Trophoblast cell (in vitro differentiated cells and primary cell): ENCODE measurements at regions not wholly inside any gene's neighbourhood (a gene's known extent, or its start where the extent isn't known, plus 50 kb on each side); places are given as distances from the start of the nearest gene placed in this dataset.

Source experiments
- DNase-seq, 2 donors: peaks; one replicate each; pipeline ENCODE4 v3.0.0-alpha.2; 2016
- H2AFZ ChIP-seq: 2 replicates; pipeline ENCODE4 v1.6.1; 2013; ENCODE audit warnings: low read length, moderate library complexity, mild to moderate bottlenecking; ENCODE audit not compliant: insufficient read depth, poor library complexity
- H2AK5ac ChIP-seq: 2 replicates; pipeline ENCODE4 v1.6.1; 2013; ENCODE audit warnings: mild to moderate bottlenecking, low read length
- H2BK120ac ChIP-seq: 2 replicates; pipeline ENCODE4 v1.6.1; 2013; ENCODE audit warnings: low read length, mild to moderate bottlenecking, moderate library complexity; ENCODE audit not compliant: insufficient read depth, poor library complexity
- H2BK12ac ChIP-seq: 2 replicates; pipeline ENCODE4 v1.6.1; 2013; ENCODE audit warnings: mild to moderate bottlenecking, low read length, moderate library complexity
- H2BK5ac ChIP-seq: 2 replicates; pipeline ENCODE4 v1.6.1; 2013; ENCODE audit warnings: low read length, low read depth, moderate library complexity, mild to moderate bottlenecking; ENCODE audit not compliant: poor library complexity
- H3K14ac ChIP-seq: 2 replicates; pipeline ENCODE4 v1.6.1; 2013; ENCODE audit warnings: mild to moderate bottlenecking, low read length
- H3K18ac ChIP-seq: 2 replicates; pipeline ENCODE4 v1.6.1; 2013; ENCODE audit warnings: mild to moderate bottlenecking, low read length
- H3K23ac ChIP-seq: 2 replicates; pipeline ENCODE4 v1.6.1; 2013; ENCODE audit warnings: low read length
- H3K27ac ChIP-seq: 2 replicates; pipeline ENCODE4 v1.5.1; 2013; ENCODE audit warnings: low read depth, mild to moderate bottlenecking, inconsistent platforms, low read length, moderate library complexity
- H3K27me3 ChIP-seq: 2 replicates; pipeline ENCODE4 v1.6.1; 2013; ENCODE audit warnings: inconsistent platforms, mild to moderate bottlenecking, low read length, moderate library complexity; ENCODE audit not compliant: insufficient read depth
- H3K36me3 ChIP-seq, 2 experiments: 1 replicate in 1 of 2; 2 replicates in 1 of 2; pipeline ENCODE4 v1.6.1; 2013; ENCODE audit warnings: low read length in 2 of 2, mild to moderate bottlenecking in 2 of 2, moderate library complexity in 1 of 2; ENCODE audit not compliant: insufficient read depth in 2 of 2, control insufficient read depth in 1 of 2
- H3K4ac ChIP-seq: 2 replicates; pipeline ENCODE4 v1.6.1; 2013; ENCODE audit warnings: low read depth, mild to moderate bottlenecking, low read length, moderate library complexity
- H3K4me1 ChIP-seq, 2 experiments: 1 replicate in 1 of 2; 2 replicates in 1 of 2; pipeline ENCODE4 v1.6.1; 2013; ENCODE audit warnings: low read length in 2 of 2, mild to moderate bottlenecking in 2 of 2, moderate library complexity in 1 of 2; ENCODE audit not compliant: insufficient read depth in 2 of 2, control insufficient read depth in 1 of 2
- H3K4me2 ChIP-seq: 2 replicates; pipeline ENCODE4 v1.6.1; 2013; ENCODE audit warnings: inconsistent platforms, mild to moderate bottlenecking, low read length, moderate library complexity
- H3K4me3 ChIP-seq: 2 replicates; pipeline ENCODE4 v1.5.1; 2013; ENCODE audit warnings: mild to moderate bottlenecking, low read depth, low read length, inconsistent platforms
- H3K79me1 ChIP-seq: one replicate; pipeline ENCODE4 v1.6.1; 2013; ENCODE audit warnings: low read length
- H3K79me2 ChIP-seq: 2 replicates; pipeline ENCODE4 v1.6.1; 2013; ENCODE audit warnings: low read length, mild to moderate bottlenecking; ENCODE audit not compliant: control insufficient read depth, insufficient read depth, poor library complexity
- H3K9ac ChIP-seq: 2 replicates; pipeline ENCODE4 v1.6.1; 2013; ENCODE audit warnings: mild to moderate bottlenecking, low read length
- H3K9me3 ChIP-seq: 2 replicates; pipeline ENCODE4 v1.6.1; 2013; ENCODE audit warnings: low read depth, mild to moderate bottlenecking, control low read depth, inconsistent platforms, low read length; ENCODE audit not compliant: insufficient read depth
- H4K12ac ChIP-seq: 2 replicates; pipeline ENCODE4 v1.6.1; 2013; ENCODE audit warnings: low read depth, mild to moderate bottlenecking, low read length, moderate library complexity
- H4K8ac ChIP-seq: 2 replicates; pipeline ENCODE4 v1.6.1; 2013; ENCODE audit warnings: low read depth, mild to moderate bottlenecking, low read length, moderate library complexity
- H4K91ac ChIP-seq: one replicate; pipeline ENCODE4 v1.6.1; 2013; ENCODE audit warnings: low read depth, mild to moderate bottlenecking, low read length, moderate library complexity
- WGBS: extraction: QIAGEN DNeasy Blood & Tissue Kit; methylation state at CpG from one replicate; pipeline ENCODE4 v1.1.7; 2013; ENCODE audit warnings: missing lambda C conversion rate; ENCODE audit not compliant: insufficient read length, insufficient coverage; ENCODE audit errors: extremely low coverage; 5-methylcytosine and 5-hydroxymethylcytosine counted together

GRCh38 chr1:25137106-25137505, 95.2 kb downstream of the SYF2 start:
- Histone ChIP-seq H4K12ac (no peak overlapping the region), H2AFZ (no peak overlapping the region), H3K9me3 (peaks cover 1% of the 10 kb centered on the region), H3K4me1 (no peaks in the 10 kb centered on the region), H2BK120ac (no peak overlapping the region), H3K4me3 (no peak overlapping the region), H2AK5ac (no peak overlapping the region), H3K9ac (no peak overlapping the region), H4K91ac (no peak overlapping the region), H3K4me2 (no peak overlapping the region), H2BK12ac (no peak overlapping the region), H3K79me1 (no peaks in the 10 kb centered on the region), H3K14ac (no peak overlapping the region), H3K36me3 (no peaks in the 10 kb centered on the region), H2BK5ac (no peak overlapping the region), H4K8ac (no peak overlapping the region), H3K27ac (no peak overlapping the region), H3K79me2 (no peaks in the 10 kb centered on the region), H3K18ac (no peak overlapping the region), H3K4ac (no peak overlapping the region), H3K27me3 (no peaks in the 10 kb centered on the region), H3K23ac (no peak overlapping the region)
- DNase-seq: no peak
- no CpG with 5 or more reads among the region's 1 CpG for WGBS

GRCh38 chr1:25135909-25136308, 96.4 kb downstream of the SYF2 start:
- no peak overlapping the region for H3K9ac ChIP-seq
- no CpG with 5 or more reads among the region's 8 CpGs for WGBS
- no peak for DNase-seq
- H4K8ac ChIP-seq: no peak overlapping the region
- H2AFZ ChIP-seq: no peak overlapping the region
- no peaks in the 10 kb centered on the region for H3K27me3 ChIP-seq
- H2BK5ac ChIP-seq: no peak overlapping the region
- no peak overlapping the region for H2BK120ac ChIP-seq
- no peak overlapping the region for H4K12ac ChIP-seq
- no peak overlapping the region for H3K4me2 ChIP-seq
- H3K36me3 ChIP-seq: no peaks in the 10 kb centered on the region
- H3K4me1 ChIP-seq: no peaks in the 10 kb centered on the region
- H3K4ac ChIP-seq: no peak overlapping the region
- H2BK12ac ChIP-seq: no peak overlapping the region
- H3K79me2 ChIP-seq: no peaks in the 10 kb centered on the region
- H3K4me3 ChIP-seq: no peak overlapping the region
- H3K79me1 ChIP-seq: no peaks in the 10 kb centered on the region
- H3K14ac ChIP-seq: no peak overlapping the region
- H3K27ac ChIP-seq: no peak overlapping the region
- no peak overlapping the region for H3K23ac ChIP-seq
- no peak overlapping the region for H3K18ac ChIP-seq
- H4K91ac ChIP-seq: no peak overlapping the region
- peaks cover 1% of the 10 kb centered on the region for H3K9me3 ChIP-seq
- no peak overlapping the region for H2AK5ac ChIP-seq

- Histone ChIP-seq H3K14ac (no peak overlapping the region), H2AK5ac (no peak overlapping the region), H3K9ac (no peak overlapping the region), H2BK120ac (no peak overlapping the region), H3K79me1 (no peaks in the 10 kb centered on the region), H3K23ac (no peak overlapping the region), H3K79me2 (no peaks in the 10 kb centered on the region), H4K12ac (no peak overlapping the region), H3K36me3 (no peaks in the 10 kb centered on the region), H2AFZ (no peak overlapping the region), H4K91ac (no peak overlapping the region), H3K4me2 (no peak overlapping the region), H4K8ac (no peak overlapping the region), H3K4me1 (no peaks in the 10 kb centered on the region), H2BK5ac (no peak overlapping the region), H3K18ac (no peak overlapping the region), H3K9me3 (no peaks in the 10 kb centered on the region), H3K4ac (no peak overlapping the region), H2BK12ac (no peak overlapping the region), H3K27me3 (no peaks in the 10 kb centered on the region), H3K27ac (no peak overlapping the region), H3K4me3 (no peak overlapping the region)
- DNase-seq: no peak
- no CpG with 5 or more reads among the region's 7 CpGs for WGBS
Measured at GRCh38 chr1:25134801-25135461, 97.4 kb downstream of the SYF2 start.

GRCh38 chr1:25134307-25134706, 98.0 kb downstream of the SYF2 start:
- no peak overlapping the region for H2AFZ ChIP-seq
- no peak for DNase-seq
- no CpG with 5 or more reads among the region's 4 CpGs for WGBS
- H3K27me3 ChIP-seq: no peaks in the 10 kb centered on the region
- no peak overlapping the region for H3K18ac ChIP-seq
- H3K27ac ChIP-seq: no peak overlapping the region
- no peak overlapping the region for H4K91ac ChIP-seq
- H3K79me2 ChIP-seq: no peaks in the 10 kb centered on the region
- no peak overlapping the region for H3K4me3 ChIP-seq
- no peaks in the 10 kb centered on the region for H3K4me1 ChIP-seq
- H2BK5ac ChIP-seq: no peak overlapping the region
- H3K23ac ChIP-seq: no peak overlapping the region
- H3K79me1 ChIP-seq: no peaks in the 10 kb centered on the region
- H4K8ac ChIP-seq: no peak overlapping the region
- no peak overlapping the region for H2BK120ac ChIP-seq
- H3K9ac ChIP-seq: no peak overlapping the region
- H2BK12ac ChIP-seq: no peak overlapping the region
- no peak overlapping the region for H3K4ac ChIP-seq
- H2AK5ac ChIP-seq: no peak overlapping the region
- no peak overlapping the region for H3K4me2 ChIP-seq
- H3K36me3 ChIP-seq: no peaks in the 10 kb centered on the region
- H4K12ac ChIP-seq: no peak overlapping the region
- no peak overlapping the region for H3K14ac ChIP-seq
- H3K9me3 ChIP-seq: no peaks in the 10 kb centered on the region
